H9 (cell line): ENCODE measurements at regions not wholly inside any gene's neighbourhood (a gene's known extent, or its start where the extent isn't known, plus 50 kb on each side); places are given as distances from the start of the nearest gene placed in this dataset.

Experiments used
- DNase-seq: peaks from one replicate; pipeline ENCODE4 v3.0.0-alpha.2; 2017
- H2AFZ ChIP-seq: one replicate; pipeline ENCODE4 v1.6.1; 2013; ENCODE audit warnings: mild to moderate bottlenecking, low read length, control low read depth, moderate library complexity
- H2AK5ac ChIP-seq: 2 replicates; pipeline ENCODE4 v1.6.1; 2013; ENCODE audit warnings: low read length, control low read depth, mixed read lengths; ENCODE audit not compliant: insufficient read length
- H2BK120ac ChIP-seq: one replicate; pipeline ENCODE4 v1.6.1; 2013; ENCODE audit warnings: low read depth, mild to moderate bottlenecking, low read length, control low read depth, inconsistent platforms; ENCODE audit not compliant: poor library complexity, severe bottlenecking
- H2BK12ac ChIP-seq: 2 replicates; pipeline ENCODE4 v1.6.1; 2013; ENCODE audit warnings: low read length, control low read depth, mixed read lengths, low read depth; ENCODE audit not compliant: insufficient read length
- H2BK15ac ChIP-seq: 2 replicates; pipeline ENCODE4 v1.6.1; 2013; ENCODE audit warnings: low read depth, low read length, control low read depth
- H2BK20ac ChIP-seq: one replicate; pipeline ENCODE4 v1.6.1; 2013; ENCODE audit warnings: low read depth, mild to moderate bottlenecking, low read length, control low read depth, inconsistent platforms; ENCODE audit not compliant: poor library complexity, severe bottlenecking
- H2BK5ac ChIP-seq: 2 replicates; pipeline ENCODE4 v1.6.1; 2013; ENCODE audit warnings: low read length, control low read depth, mixed read lengths; ENCODE audit not compliant: insufficient read length
- H3K14ac ChIP-seq: 2 replicates; pipeline ENCODE4 v1.6.1; 2013; ENCODE audit warnings: low read length, control low read depth; ENCODE audit not compliant: insufficient read depth
- H3K18ac ChIP-seq: 2 replicates; pipeline ENCODE4 v1.6.1; 2013; ENCODE audit warnings: low read depth, mild to moderate bottlenecking, mixed read lengths, low read length, control low read depth; ENCODE audit not compliant: insufficient read length
- H3K23ac ChIP-seq: 2 replicates; pipeline ENCODE4 v1.6.1; 2013; ENCODE audit warnings: low read length, control low read depth, mixed read lengths, low read depth; ENCODE audit not compliant: insufficient read length
- H3K23me2 ChIP-seq: 2 replicates; pipeline ENCODE4 v1.6.1; 2013; ENCODE audit warnings: low read depth, mild to moderate bottlenecking, mixed read lengths, low read length, control low read depth; ENCODE audit not compliant: insufficient read length, poor library complexity, severe bottlenecking
- H3K27ac ChIP-seq: 2 replicates; pipeline ENCODE4 v1.5.1; 2013; ENCODE audit warnings: low read length, control low read depth, mixed read lengths, low read depth; ENCODE audit not compliant: insufficient read length
- H3K27me3 ChIP-seq: 2 replicates; pipeline ENCODE4 v1.6.1; 2013; ENCODE audit warnings: low read length, control low read depth, inconsistent platforms; ENCODE audit not compliant: insufficient read depth
- H3K4ac ChIP-seq: 2 replicates; pipeline ENCODE4 v1.6.1; 2013; ENCODE audit warnings: low read depth, mild to moderate bottlenecking, control low read depth, inconsistent platforms, low read length, moderate library complexity
- H3K4me1 ChIP-seq: 2 replicates; pipeline ENCODE4 v1.6.1; 2013; ENCODE audit warnings: low read length, control low read depth, inconsistent platforms; ENCODE audit not compliant: insufficient read depth
- H3K4me2 ChIP-seq: 2 replicates; pipeline ENCODE4 v1.6.1; 2013; ENCODE audit warnings: low read length, control low read depth, mixed read lengths; ENCODE audit not compliant: insufficient read length, insufficient read depth
- H3K56ac ChIP-seq: 2 replicates; pipeline ENCODE4 v1.6.1; 2013; ENCODE audit warnings: low read depth, mild to moderate bottlenecking, mixed read lengths, low read length, control low read depth; ENCODE audit not compliant: insufficient read length
- H3K79me1 ChIP-seq: 2 replicates; pipeline ENCODE4 v1.6.1; 2013; ENCODE audit warnings: low read depth, mild to moderate bottlenecking, moderate library complexity, low read length, control low read depth, inconsistent platforms; ENCODE audit not compliant: insufficient read depth, poor library complexity, severe bottlenecking
- H3K79me2 ChIP-seq: 2 replicates; pipeline ENCODE4 v1.6.1; 2013; ENCODE audit warnings: low read length, control low read depth, inconsistent platforms; ENCODE audit not compliant: insufficient read depth
- H3K9ac ChIP-seq: 2 replicates; pipeline ENCODE4 v1.6.1; 2013; ENCODE audit warnings: low read length, control low read depth, mixed read lengths; ENCODE audit not compliant: insufficient read length; ENCODE audit errors: extremely low read depth
- H3K9me3 ChIP-seq: one replicate; pipeline ENCODE4 v1.6.1; 2013; ENCODE audit warnings: low read depth, low read length, inconsistent platforms; ENCODE audit not compliant: control insufficient read depth
- H3T11ph ChIP-seq: one replicate; pipeline ENCODE4 v1.6.1; 2013; ENCODE audit warnings: mild to moderate bottlenecking, low read length, control low read depth, inconsistent platforms
- H4K20me1 ChIP-seq: one replicate; pipeline ENCODE4 v1.6.1; 2013; ENCODE audit not compliant: control insufficient read depth, insufficient read length, insufficient read depth
- H4K5ac ChIP-seq: 2 replicates; pipeline ENCODE4 v1.6.1; 2013; ENCODE audit warnings: low read depth, mild to moderate bottlenecking, mixed read lengths, low read length, control low read depth; ENCODE audit not compliant: insufficient read length
- H4K8ac ChIP-seq: replicated peaks from 2 replicates; pipeline ENCODE4 v1.6.1; 2013; ENCODE audit warnings: low read length, control low read depth, mixed read lengths, low read depth; ENCODE audit not compliant: insufficient read length
- H4K91ac ChIP-seq: 2 replicates; pipeline ENCODE4 v1.6.1; 2013; ENCODE audit warnings: low read depth, mild to moderate bottlenecking, moderate library complexity, mixed read lengths, low read length, control low read depth; ENCODE audit not compliant: insufficient read length
- H3K27ac Mint-ChIP-seq, 3 experiments: 2 replicates in 2 of 3; 3 replicates in 1 of 3; pipeline ENCODE4 v1.8.0; 2020 to 2021; ENCODE audit warnings: mixed read lengths in 3 of 3, mild to moderate bottlenecking in 1 of 3, moderate library complexity in 1 of 3
- H3K27me3 Mint-ChIP-seq: 2 replicates; pipeline ENCODE4 v1.8.0; 2021; ENCODE audit warnings: low read depth, mild to moderate bottlenecking, moderate library complexity, mixed read lengths
- H3K36me3 Mint-ChIP-seq, 3 experiments: 2 replicates in 2 of 3; 3 replicates in 1 of 3; pipeline ENCODE4 v1.8.0; 2020 to 2021; ENCODE audit warnings: low read depth in 3 of 3, mixed read lengths in 3 of 3; ENCODE audit not compliant: insufficient read depth in 1 of 3
- H3K4me1 Mint-ChIP-seq, 2 experiments: 2 replicates each; pipeline ENCODE4 v1.8.0; 2020; ENCODE audit warnings: mixed read lengths in 2 of 2
- H3K4me3 Mint-ChIP-seq, 2 experiments: 2 replicates in 1 of 2; 3 replicates in 1 of 2; pipeline ENCODE4 v1.8.0; 2020 to 2021; ENCODE audit warnings: mild to moderate bottlenecking in 2 of 2, mixed read lengths in 2 of 2, moderate library complexity in 1 of 2
- H3K9me3 Mint-ChIP-seq, 2 experiments: 2 replicates in 1 of 2; 3 replicates in 1 of 2; pipeline ENCODE4 v1.8.0; 2020; ENCODE audit warnings: mild to moderate bottlenecking in 2 of 2, mixed read lengths in 2 of 2, moderate library complexity in 1 of 2
- WGBS: extraction: QIAGEN DNeasy Blood & Tissue Kit; methylation state at CpG from one replicate; pipeline ENCODE4 v1.1.7; 2013; ENCODE audit warnings: missing lambda C conversion rate, low lambda C conversion rate, mixed read lengths; ENCODE audit not compliant: insufficient read length; ENCODE audit errors: extremely low coverage; 5-methylcytosine and 5-hydroxymethylcytosine counted together
- TF ChIP-seq, protein P1 (sequence below): fragments of 200-600 bp; sonication (generic); conservative IDR thresholded peaks from 3 replicates; pipeline ENCODE4 v1.8.0; 2021; ENCODE audit warnings: antibody characterized with exemption, mild to moderate bottlenecking

DNA sequence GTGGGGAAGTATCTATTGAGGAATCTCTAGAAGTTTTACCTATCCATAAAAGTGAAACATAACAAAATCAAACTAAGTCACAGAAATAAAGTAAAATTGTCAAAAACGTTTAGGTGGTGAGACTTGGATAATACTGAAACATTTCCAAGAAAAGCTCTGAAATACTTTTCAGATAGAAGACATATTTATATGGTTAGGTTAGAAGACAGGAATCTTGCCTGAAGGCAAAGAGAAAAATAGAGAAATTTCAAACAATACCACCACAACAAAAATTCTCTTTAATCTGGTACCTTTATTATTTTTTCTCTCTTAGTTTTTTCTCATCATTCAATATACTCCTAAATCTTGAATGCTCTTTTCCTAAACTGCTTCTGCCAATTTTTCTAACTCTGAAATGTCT, 222.7 kb upstream of the PLSCR5 start:
- no peak overlapping the region for H3K56ac ChIP-seq
- no peak overlapping the region for H3K9ac ChIP-seq
- H3K4me1 ChIP-seq = no peaks in the 10 kb centered on the region
- H3K23ac ChIP-seq = no peak overlapping the region
- H3K18ac ChIP-seq = no peak overlapping the region
- H3K23me2 ChIP-seq = no peaks in the 10 kb centered on the region
- no CpG with 5 or more reads among the region's 1 CpG for WGBS
- no peaks in the 10 kb centered on the region for H3K27me3 Mint-ChIP-seq
- H2AFZ ChIP-seq = no peak overlapping the region
- H3K27me3 ChIP-seq = no peaks in the 10 kb centered on the region
- H2BK15ac ChIP-seq = no peak overlapping the region
- H2BK12ac ChIP-seq = no peak overlapping the region
- no peak overlapping the region for H3K4me2 ChIP-seq
- H3K9me3 Mint-ChIP-seq = no peaks in the 10 kb centered on the region
- H4K20me1 ChIP-seq = no peaks in the 10 kb centered on the region
- no peak overlapping the region for H3K4ac ChIP-seq
- no peak overlapping the region for H3K27ac ChIP-seq
- no peak overlapping the region for H2AK5ac ChIP-seq
- H3K9me3 ChIP-seq = no peaks in the 10 kb centered on the region
- H3T11ph ChIP-seq = no peak overlapping the region
- H4K91ac ChIP-seq = no peak overlapping the region
- TF ChIP-seq, protein P1, sequence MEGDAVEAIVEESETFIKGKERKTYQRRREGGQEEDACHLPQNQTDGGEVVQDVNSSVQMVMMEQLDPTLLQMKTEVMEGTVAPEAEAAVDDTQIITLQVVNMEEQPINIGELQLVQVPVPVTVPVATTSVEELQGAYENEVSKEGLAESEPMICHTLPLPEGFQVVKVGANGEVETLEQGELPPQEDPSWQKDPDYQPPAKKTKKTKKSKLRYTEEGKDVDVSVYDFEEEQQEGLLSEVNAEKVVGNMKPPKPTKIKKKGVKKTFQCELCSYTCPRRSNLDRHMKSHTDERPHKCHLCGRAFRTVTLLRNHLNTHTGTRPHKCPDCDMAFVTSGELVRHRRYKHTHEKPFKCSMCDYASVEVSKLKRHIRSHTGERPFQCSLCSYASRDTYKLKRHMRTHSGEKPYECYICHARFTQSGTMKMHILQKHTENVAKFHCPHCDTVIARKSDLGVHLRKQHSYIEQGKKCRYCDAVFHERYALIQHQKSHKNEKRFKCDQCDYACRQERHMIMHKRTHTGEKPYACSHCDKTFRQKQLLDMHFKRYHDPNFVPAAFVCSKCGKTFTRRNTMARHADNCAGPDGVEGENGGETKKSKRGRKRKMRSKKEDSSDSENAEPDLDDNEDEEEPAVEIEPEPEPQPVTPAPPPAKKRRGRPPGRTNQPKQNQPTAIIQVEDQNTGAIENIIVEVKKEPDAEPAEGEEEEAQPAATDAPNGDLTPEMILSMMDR = no peak
- no peak overlapping the region for H2BK120ac ChIP-seq
- no peak overlapping the region for H2BK20ac ChIP-seq
- no peak overlapping the region for H3K4me3 Mint-ChIP-seq
- H4K5ac ChIP-seq = no peak overlapping the region
- DNase-seq = no peak
- H3K27ac Mint-ChIP-seq = no peak overlapping the region
- no peaks in the 10 kb centered on the region for H3K79me2 ChIP-seq
- H3K14ac ChIP-seq = no peak overlapping the region
- no peaks in the 10 kb centered on the region for H3K4me1 Mint-ChIP-seq
- no peaks in the 10 kb centered on the region for H3K36me3 Mint-ChIP-seq
- no peak overlapping the region for H2BK5ac ChIP-seq
- no peak overlapping the region for H4K8ac ChIP-seq
- H3K79me1 ChIP-seq = no peaks in the 10 kb centered on the region
